LNCaP clone FGC (cell line): ENCODE measurements at regions not wholly inside any gene's neighbourhood (a gene's known extent, or its start where the extent isn't known, plus 50 kb on each side); places are given as distances from the start of the nearest gene placed in this dataset.

Experiments used
- DNase-seq: peaks from one replicate; pipeline ENCODE4 v3.0.0-alpha.2; 2011; ENCODE audit warnings: low read depth
- H3K4me3 ChIP-seq: 2 replicates; pipeline ENCODE4 v1.5.1; 2011; ENCODE audit warnings: mild to moderate bottlenecking, low read depth, low read length, control low read depth
- CTCF ChIP-seq: IDR thresholded peaks from 2 replicates; pipeline ENCODE4 v1.5.1; 2012; ENCODE audit warnings: mild to moderate bottlenecking; ENCODE audit not compliant: control insufficient read depth, insufficient read depth; ENCODE audit errors: extremely low read depth

GRCh38 chr13:89003656-89004055, 1332.5 kb downstream of the SLITRK5 start:
- no peak for DNase-seq
- no peak for TF ChIP-seq CTCF
- H3K4me3 ChIP-seq: no peak overlapping the region

GRCh38 chr13:89011615-89012014, 1340.4 kb downstream of the SLITRK5 start:
- no peak for TF ChIP-seq CTCF
- DNase-seq: no peak
- H3K4me3 ChIP-seq: no peak overlapping the region

GRCh38 chr13:89027694-89028306, 1356.6 kb downstream of the SLITRK5 start:
- no peak for DNase-seq
- no peak for TF ChIP-seq CTCF
- H3K4me3 ChIP-seq: no peak overlapping the region

- H3K4me3 ChIP-seq: no peak overlapping the region
- no peak for DNase-seq
- TF ChIP-seq CTCF: no peak
Measured at GRCh38 chr13:89029062-89029461, 1357.9 kb downstream of the SLITRK5 start.

GRCh38 chr13:89034015-89034414, 1362.8 kb downstream of the SLITRK5 start:
- DNase-seq: no peak
- TF ChIP-seq CTCF: no peak
- no peak overlapping the region for H3K4me3 ChIP-seq

- TF ChIP-seq CTCF: no peak
- H3K4me3 ChIP-seq: no peak overlapping the region
- DNase-seq: no peak
Measured at GRCh38 chr13:89052699-89053098, 1381.5 kb downstream of the SLITRK5 start.

- no peak overlapping the region for H3K4me3 ChIP-seq
- no peak for TF ChIP-seq CTCF
- DNase-seq: no peak
Measured at GRCh38 chr13:89053418-89053817, 1382.2 kb downstream of the SLITRK5 start.
